GM23248 (cell line): ENCODE measurements at regions not wholly inside any gene's neighbourhood (a gene's known extent, or its start where the extent isn't known, plus 50 kb on each side); places are given as distances from the start of the nearest gene placed in this dataset.

ENCODE experiments used
- EZH2 ChIP-seq: fragments of 200-600 bp; sonication (generic); IDR thresholded peaks from 2 replicates; pipeline ENCODE4 v1.6.1; 2018; ENCODE audit warnings: antibody characterized with exemption, mild to moderate bottlenecking; ENCODE audit not compliant: insufficient read depth, poor library complexity, severe bottlenecking
- EZH2phosphoT487 ChIP-seq: fragments of 200-600 bp; sonication (generic); IDR thresholded peaks from 2 replicates; pipeline ENCODE4 v1.6.1; 2018; ENCODE audit warnings: antibody characterized with exemption, moderate library complexity, mild to moderate bottlenecking, low read depth; ENCODE audit not compliant: insufficient read depth

DNA sequence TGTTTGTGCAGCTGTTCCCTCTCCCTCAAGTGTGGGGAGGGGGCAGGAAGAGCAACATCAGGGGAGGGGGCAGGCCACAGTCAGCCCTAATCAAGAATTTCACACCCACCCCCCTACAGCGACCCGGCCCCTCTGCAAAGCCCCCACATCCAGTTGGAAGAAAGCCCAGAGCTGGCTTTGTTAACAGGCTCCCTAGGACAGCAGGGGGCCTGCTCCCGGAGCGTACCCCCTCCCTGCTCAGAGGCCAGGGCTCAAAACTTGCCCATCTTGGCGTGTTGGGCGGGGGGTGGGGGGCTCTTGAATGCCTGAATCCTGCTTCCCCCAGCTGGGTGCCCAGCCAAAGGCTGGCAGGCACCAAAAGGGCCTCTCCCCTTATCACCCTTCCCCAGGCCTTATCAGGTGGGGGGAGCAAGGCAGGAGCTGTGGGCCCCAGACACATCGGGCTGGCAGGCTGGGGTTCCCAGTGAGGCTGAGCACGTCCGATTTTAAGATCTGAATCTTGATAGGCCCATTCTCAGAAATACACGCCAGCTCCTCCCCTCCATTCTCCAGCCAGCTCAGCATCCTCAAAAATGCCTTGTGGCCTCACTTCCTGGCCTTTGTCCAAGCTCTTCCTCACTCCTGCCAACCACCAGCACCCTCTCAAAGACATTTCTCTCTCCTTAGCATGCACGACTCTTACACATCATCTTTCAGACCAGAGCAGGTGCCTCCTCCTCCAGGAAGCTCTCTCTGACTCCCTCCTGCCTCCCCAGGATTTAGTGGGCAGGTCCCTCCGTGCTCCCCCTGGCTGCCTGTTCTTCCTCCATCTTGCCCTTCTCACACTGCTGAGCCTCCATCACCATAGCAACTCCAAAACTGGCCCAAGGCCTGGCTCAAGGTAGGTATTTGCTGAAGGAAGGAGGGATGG is 384.8 kb downstream of the MN1 start:
- TF ChIP-seq EZH2phosphoT487: no peak
- no peak for TF ChIP-seq EZH2
